ENCODE measurements at regions not wholly inside any gene's neighbourhood (a gene's known extent, or its start where the extent isn't known, plus 50 kb on each side); places are given as distances from the start of the nearest gene placed in this dataset.
"Not testable (repeated sequence)": the region's sequence is repeated elsewhere in the genome, so short reads cannot be mapped to it uniquely, and the experiment has no call there.

DNA sequence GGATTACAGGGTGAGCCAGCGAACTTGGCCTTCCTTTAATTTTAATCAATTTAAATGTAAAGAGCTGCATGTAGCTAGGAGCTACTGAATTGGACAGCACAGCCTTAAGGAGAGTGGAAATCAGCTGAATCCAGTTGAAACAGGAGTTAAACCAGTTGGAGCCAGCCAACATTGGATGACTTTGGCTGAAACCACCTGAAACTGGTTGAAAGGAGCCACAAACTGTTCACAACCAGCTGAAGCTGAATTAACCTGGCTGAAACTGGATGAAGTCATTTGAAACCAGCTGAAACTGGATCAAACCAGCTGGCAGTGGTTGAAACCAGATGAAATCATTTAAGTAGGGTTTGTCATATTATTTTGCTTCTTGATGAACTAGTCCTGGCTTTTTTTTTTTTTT, 121.3 kb upstream of the TRIM73 start:
- not testable (repeated sequence) for TF ChIP-seq CTCF, POLR2A (IDR thresholded peaks at IDR 0.05)

Data from lower leg skin (tissue), 3 donors.